BE2C (cell line): ENCODE measurements at regions not wholly inside any gene's neighbourhood (a gene's known extent, or its start where the extent isn't known, plus 50 kb on each side); places are given as distances from the start of the nearest gene placed in this dataset.

Experiments
- DNase-seq: peaks from one replicate; pipeline ENCODE4 v3.0.0-alpha.2; 2020
- H3K27me3 ChIP-seq: fragments of 250-450 bp; sonication (Bioruptor Pico); 2 replicates; pipeline ENCODE4 v1.5.1; 2020; ENCODE audit warnings: mild to moderate bottlenecking
- H3K36me3 ChIP-seq: fragments of 250-450 bp; sonication (Bioruptor Pico); 2 replicates; pipeline ENCODE4 v1.5.1; 2020; ENCODE audit warnings: mild to moderate bottlenecking
- H3K4me1 ChIP-seq: fragments of 250-450 bp; sonication (Bioruptor Pico); 2 replicates; pipeline ENCODE4 v1.5.1; 2020
- H3K4me3 ChIP-seq: 2 replicates; pipeline ENCODE4 v1.5.1; 2011; ENCODE audit warnings: low read depth, low read length
- H3K9me3 ChIP-seq: fragments of 250-450 bp; sonication (Bioruptor Pico); 2 replicates; pipeline ENCODE4 v1.5.1; 2020
- CTCF ChIP-seq: IDR thresholded peaks from 2 replicates; pipeline ENCODE4 v1.5.1; 2012; ENCODE audit warnings: mild to moderate bottlenecking, low read depth, low read length

- Histone ChIP-seq H3K4me3 (no peak overlapping the region), H3K36me3 (no peaks in the 10 kb centered on the region), H3K9me3 (no peaks in the 10 kb centered on the region), H3K4me1 (no peaks in the 10 kb centered on the region), H3K27me3 (no peaks in the 10 kb centered on the region)
- no peak for TF ChIP-seq CTCF
- no peak for DNase-seq
Observed at GRCh38 chr9:111263116-111263515, 66.9 kb downstream of the OR2K2 start.

GRCh38 chr9:111258875-111259271, 71.2 kb downstream of the OR2K2 start:
- TF ChIP-seq CTCF = no peak
- H3K9me3 ChIP-seq = no peaks in the 10 kb centered on the region
- no peak overlapping the region for H3K4me3 ChIP-seq
- H3K36me3 ChIP-seq = no peaks in the 10 kb centered on the region
- no peaks in the 10 kb centered on the region for H3K27me3 ChIP-seq
- no peak for DNase-seq
- no peaks in the 10 kb centered on the region for H3K4me1 ChIP-seq

DNA sequence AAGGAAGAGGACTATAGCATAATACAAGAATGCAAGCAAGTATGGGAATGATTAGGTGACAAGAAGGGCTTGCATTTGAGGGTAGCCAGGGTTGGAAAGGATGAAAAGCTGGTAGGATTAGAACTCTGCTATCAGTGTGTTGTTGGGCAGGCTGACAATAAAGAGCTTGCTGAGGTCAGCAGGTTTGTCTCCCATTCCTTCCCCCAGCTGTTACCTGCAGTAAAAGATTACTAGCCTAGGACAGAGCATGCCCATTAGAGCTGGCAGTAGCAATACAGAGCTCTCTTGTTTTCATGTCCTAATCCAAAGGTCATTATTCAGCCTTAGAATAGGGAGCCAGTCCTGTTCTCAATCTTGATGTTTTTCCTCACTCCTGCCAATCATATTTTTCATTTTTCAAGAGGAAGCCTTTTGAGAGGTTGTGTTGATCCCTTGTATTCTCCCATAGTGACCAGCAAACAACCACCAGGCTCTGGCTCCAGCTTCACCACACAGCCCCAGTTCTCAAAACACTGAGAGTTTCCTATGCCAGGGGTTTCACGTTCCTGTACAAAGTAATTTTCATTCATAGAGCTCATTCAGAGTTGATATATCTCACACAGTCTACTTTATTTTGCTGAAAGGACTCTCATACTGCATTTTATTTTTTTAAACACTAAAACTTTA, 71.7 kb downstream of the OR2K2 start:
- TF ChIP-seq CTCF = no peak
- Histone ChIP-seq H3K4me1 (no peaks in the 10 kb centered on the region), H3K4me3 (no peak overlapping the region), H3K36me3 (no peaks in the 10 kb centered on the region), H3K27me3 (no peaks in the 10 kb centered on the region), H3K9me3 (no peaks in the 10 kb centered on the region)
- no peak for DNase-seq

DNA sequence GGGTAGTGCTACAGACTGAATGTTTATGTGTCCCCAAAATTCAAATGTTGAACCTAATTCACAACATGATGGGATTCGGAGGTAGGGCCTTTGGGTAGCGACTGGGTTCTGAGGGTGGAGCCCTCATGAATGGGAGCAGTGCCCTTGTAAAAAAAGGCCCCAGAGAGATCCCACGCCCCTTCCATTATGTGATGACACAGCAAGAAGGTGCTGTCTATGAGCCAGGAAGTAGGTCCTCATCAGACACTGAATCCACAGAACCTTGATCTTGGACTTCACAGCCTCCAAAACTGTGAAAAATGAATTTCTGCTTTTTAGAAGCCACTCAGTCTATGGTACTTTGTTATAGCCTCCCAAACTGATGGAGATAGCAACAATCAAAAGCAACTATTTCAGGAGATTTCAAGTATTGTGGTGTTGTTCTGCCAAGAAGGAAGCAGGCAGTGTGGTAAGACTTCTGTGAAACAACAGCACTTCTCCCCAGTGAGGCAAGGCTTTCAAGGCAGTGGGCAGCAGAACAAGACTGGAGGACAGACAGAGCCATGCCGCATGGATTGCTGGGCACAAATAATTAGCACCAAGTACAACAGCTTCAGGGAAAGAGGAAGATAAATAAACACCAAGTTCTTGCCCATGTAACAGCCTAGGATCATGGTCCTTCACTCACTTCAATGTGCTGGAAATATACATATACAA, 76.1 kb downstream of the OR2K2 start:
- Histone ChIP-seq H3K9me3 (no peaks in the 10 kb centered on the region), H3K4me1 (peaks cover 15% of the 10 kb centered on the region), H3K4me3 (no peak overlapping the region), H3K36me3 (no peaks in the 10 kb centered on the region), H3K27me3 (no peaks in the 10 kb centered on the region)
- no peak for DNase-seq
- no peak for TF ChIP-seq CTCF

GRCh38 chr9:111250875-111251842, 78.9 kb downstream of the OR2K2 start:
- Histone ChIP-seq H3K9me3 (no peaks in the 10 kb centered on the region), H3K4me1 (peaks cover 15% of the 10 kb centered on the region), H3K4me3 (no peak overlapping the region), H3K27me3 (no peaks in the 10 kb centered on the region), H3K36me3 (no peaks in the 10 kb centered on the region)
- TF ChIP-seq CTCF = no peak
- no peak for DNase-seq

GRCh38 chr9:111237447-111237846, 92.6 kb downstream of the OR2K2 start:
- Histone ChIP-seq H3K36me3 (no peaks in the 10 kb centered on the region), H3K27me3 (no peaks in the 10 kb centered on the region), H3K4me3 (no peak overlapping the region), H3K4me1 (no peaks in the 10 kb centered on the region), H3K9me3 (no peaks in the 10 kb centered on the region)
- no peak for TF ChIP-seq CTCF
- DNase-seq = no peak
